HCT116 (cell line): ENCODE measurements at regions not wholly inside any gene's neighbourhood (a gene's known extent, or its start where the extent isn't known, plus 50 kb on each side); places are given as distances from the start of the nearest gene placed in this dataset.

ENCODE experiments used
- CEBPB ChIP-seq: IDR thresholded peaks from 2 replicates; pipeline ENCODE4 v1.6.1; 2012; ENCODE audit warnings: low read depth
- CTCF ChIP-seq, 3 experiments: fragments of 200-600 bp in 1 of 3; sonication (generic) in 1 of 3; IDR thresholded peaks in 2 of 3; conservative IDR thresholded peaks in 1 of 3; 2 replicates each; pipeline ENCODE4 v1.5.1; 2012 to 2017; ENCODE audit warnings: low read depth in 2 of 3, low read length in 2 of 3, antibody characterized with exemption in 1 of 3, borderline replicate concordance in 1 of 3, control low read depth in 1 of 3, mild to moderate bottlenecking in 1 of 3, mixed read lengths in 1 of 3, mixed run types in 1 of 3, moderate library complexity in 1 of 3; ENCODE audit not compliant: insufficient read depth in 1 of 3
- EZH2phosphoT487 ChIP-seq: fragments of 200-600 bp; IDR thresholded peaks from 2 replicates; pipeline ENCODE4 v1.6.1; 2018; ENCODE audit warnings: antibody characterized with exemption, borderline replicate concordance
- JUND ChIP-seq: IDR thresholded peaks from 2 replicates; pipeline ENCODE4 v1.6.1; 2012
- POLR2A ChIP-seq: IDR thresholded peaks from 2 replicates; pipeline ENCODE4 v1.7.0; 2011; ENCODE audit warnings: borderline replicate concordance; ENCODE audit not compliant: insufficient read depth, insufficient read length; ENCODE audit errors: extremely low read depth
- POLR2AphosphoS5 ChIP-seq: IDR thresholded peaks from 2 replicates; pipeline ENCODE4 v1.6.1; 2011; ENCODE audit warnings: mild to moderate bottlenecking, low read depth, low read length, moderate library complexity
- RAD21 ChIP-seq: IDR thresholded peaks from 2 replicates; pipeline ENCODE4 v1.6.1; 2012; ENCODE audit warnings: low read depth, mild to moderate bottlenecking
- REST ChIP-seq: IDR thresholded peaks from 2 replicates; pipeline ENCODE4 v1.6.1; 2012; ENCODE audit warnings: low read depth
- SRF ChIP-seq: IDR thresholded peaks from 2 replicates; pipeline ENCODE4 v1.6.1; 2012; ENCODE audit warnings: low read depth
- YY1 ChIP-seq: IDR thresholded peaks from 2 replicates; pipeline ENCODE4 v1.6.1; 2011; ENCODE audit warnings: low read length, low read depth, moderate library complexity, mild to moderate bottlenecking; ENCODE audit not compliant: insufficient replicate concordance; ENCODE audit errors: extremely low read depth

GRCh38 chr4:84420608-84421007 lies 78.5 kb downstream of the NKX6-1 start:
- TF ChIP-seq POLR2A, result no peak
- TF ChIP-seq RAD21, result no peak
- no peak for TF ChIP-seq REST
- no peak for TF ChIP-seq JUND
- TF ChIP-seq CTCF (IDR thresholded peaks at IDR 0.05 in 2 of 3, conservative IDR thresholded peaks at IDR 0.05 in 1 of 3; ENCODE audit: borderline replicate concordance in 1 of 3, insufficient read depth in 1 of 3, low read depth in 2 of 3, low read length in 2 of 3), result no peak
- no peak for TF ChIP-seq EZH2phosphoT487
- TF ChIP-seq CEBPB, result no peak
- TF ChIP-seq SRF, result no peak
- no peak for TF ChIP-seq YY1
- no peak for TF ChIP-seq POLR2AphosphoS5
